Epidermal melanocyte (primary cell): ENCODE measurements at regions not wholly inside any gene's neighbourhood (a gene's known extent, or its start where the extent isn't known, plus 50 kb on each side); places are given as distances from the start of the nearest gene placed in this dataset.
"Not testable (repeated sequence)": the region's sequence is repeated elsewhere in the genome, so short reads cannot be mapped to it uniquely, and the experiment has no call there.

Experiments used
- DNase-seq: peaks from one replicate; pipeline ENCODE4 v3.0.0; 2011; ENCODE audit warnings: low spot score; ENCODE audit not compliant: insufficient read length

GRCh38 chr17:30588798-30589247 lies 111.6 kb downstream of the GOSR1 start:
- DNase-seq: no peak

GRCh38 chr17:30586818-30587595 lies 109.8 kb downstream of the GOSR1 start:
- no peak for DNase-seq

GRCh38 chr17:30584810-30585209 lies 107.6 kb downstream of the GOSR1 start:
- no peak for DNase-seq

- no peak for DNase-seq
Measured at GRCh38 chr17:30580916-30581315, 103.7 kb downstream of the GOSR1 start.

GRCh38 chr17:30579610-30580315 lies 102.6 kb downstream of the GOSR1 start:
- DNase-seq: no peak

GRCh38 chr17:30578015-30578717 lies 101.0 kb downstream of the GOSR1 start:
- DNase-seq: not testable (repeated sequence)
